COLO668 (cell line): ENCODE measurements at regions not wholly inside any gene's neighbourhood (a gene's known extent, or its start where the extent isn't known, plus 50 kb on each side); places are given as distances from the start of the nearest gene placed in this dataset.

Experiments used
- DNase-seq: peaks from one replicate; lab custom pipeline; 2025; ENCODE audit not compliant: unreplicated experiment; lab: John Stamatoyannopoulos, UW

DNA sequence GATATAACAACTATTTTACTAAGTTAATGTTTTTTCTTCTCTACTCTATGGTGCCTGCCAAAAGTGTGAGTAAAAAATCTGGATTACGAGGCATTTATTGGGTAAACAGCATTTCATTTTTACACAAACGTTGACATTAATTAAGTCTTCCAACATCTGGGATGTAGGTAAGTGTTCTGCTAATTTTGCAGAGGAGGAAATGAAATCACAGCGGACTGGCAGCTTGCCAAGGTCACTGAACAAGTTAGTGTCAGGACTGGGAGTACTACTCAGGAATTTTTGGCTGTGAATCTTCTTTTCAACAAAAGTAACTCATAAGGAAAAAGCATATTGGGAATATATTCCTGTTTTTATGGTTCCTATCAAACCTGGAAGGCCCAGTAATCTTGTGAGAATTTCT, 612.1 kb upstream of the FZD8 start:
- no peak for DNase-seq

DNA sequence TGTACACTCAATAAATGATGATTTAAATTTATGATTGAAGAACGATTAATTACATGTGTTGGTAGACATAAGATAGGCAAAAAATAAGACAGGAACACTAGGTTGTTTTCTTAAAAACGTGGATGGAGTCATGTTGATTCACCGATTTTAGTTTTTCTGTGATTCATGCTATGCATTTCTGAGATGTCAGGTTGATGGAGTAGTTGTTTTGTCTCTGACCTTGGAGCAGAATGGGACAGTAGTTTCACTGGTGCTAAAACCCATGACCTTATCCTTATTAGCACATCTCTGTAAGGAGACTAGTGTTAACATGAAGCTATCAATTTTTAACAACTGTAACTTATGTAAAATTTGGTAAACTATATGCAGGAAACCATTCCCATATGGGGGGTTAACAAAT, 611.6 kb upstream of the FZD8 start:
- DNase-seq = no peak

- DNase-seq = no peak
These were observed 609.0 kb upstream of the FZD8 start for GRCh38 chr10:36251068-36251467.

DNA sequence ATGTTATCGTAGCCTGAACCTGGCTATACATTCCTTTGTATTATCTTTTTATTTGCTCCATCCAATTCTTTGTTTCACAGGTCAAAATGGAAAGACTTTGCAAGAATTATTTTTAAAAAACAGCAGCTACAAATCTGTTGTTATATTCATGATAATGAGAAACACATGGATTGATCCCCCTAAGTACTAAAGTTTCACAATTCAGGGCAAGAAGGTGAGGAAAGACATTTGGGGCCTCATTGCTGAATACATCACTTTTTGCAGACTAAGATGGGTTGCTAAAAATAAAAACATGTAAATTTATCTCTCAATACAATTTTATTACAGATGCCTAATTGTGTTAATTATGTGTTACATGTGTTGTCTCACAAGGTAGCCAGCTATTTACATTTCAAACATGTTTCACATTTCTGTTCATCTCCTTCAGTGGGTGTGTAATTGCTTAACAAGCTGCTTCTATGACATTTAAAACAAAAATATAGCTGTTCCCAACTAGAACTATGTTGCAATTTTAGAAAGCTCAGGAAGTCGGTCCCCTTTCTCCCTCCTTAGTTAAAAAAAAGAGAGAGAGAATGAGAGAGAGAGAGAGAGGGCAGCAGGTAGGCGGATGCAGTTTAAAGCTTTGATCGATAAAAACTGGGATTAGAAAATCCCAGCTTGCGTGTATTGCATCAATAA, 606.3 kb upstream of the FZD8 start:
- no peak for DNase-seq

DNA sequence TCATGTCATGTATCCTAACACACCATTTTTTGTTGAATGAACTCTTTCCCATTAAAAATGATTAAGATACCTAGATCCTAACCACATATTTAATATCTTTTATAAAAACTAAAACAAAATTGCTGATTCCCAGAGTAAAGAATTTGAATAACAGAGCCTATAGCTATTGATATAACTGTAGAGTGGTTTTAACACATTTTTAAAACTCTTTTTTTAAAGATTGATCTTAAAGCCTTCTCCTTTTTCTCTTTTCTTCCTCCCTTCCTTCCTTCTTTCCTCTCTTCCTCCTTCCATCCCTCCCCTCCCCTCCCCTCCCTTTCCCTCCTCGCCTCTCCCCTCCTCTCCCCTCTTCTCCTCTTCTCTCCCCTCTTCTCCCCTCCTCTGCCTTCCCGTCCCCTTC, 605.4 kb upstream of the FZD8 start:
- no peak for DNase-seq

DNA sequence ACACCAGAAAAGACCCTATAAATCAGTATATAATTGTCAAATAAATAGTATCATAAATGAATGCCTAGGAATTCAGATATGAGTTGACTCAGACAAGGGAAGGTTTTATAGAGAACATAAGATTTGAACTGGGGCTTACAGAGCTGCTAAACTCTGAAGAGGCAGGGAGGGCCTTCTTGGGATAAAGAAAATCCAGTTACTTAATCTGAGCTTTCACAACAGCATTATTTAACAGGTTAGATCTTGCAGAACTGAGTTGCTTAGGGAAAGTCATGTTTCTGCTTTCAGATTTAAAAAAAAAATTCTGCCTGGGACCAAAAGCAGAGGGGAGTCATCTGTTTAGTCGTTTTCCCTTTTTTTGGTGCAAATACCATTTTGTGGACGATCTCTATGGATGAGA, 594.8 kb upstream of the FZD8 start:
- no peak for DNase-seq

GRCh38 chr10:36236341-36236740, 594.2 kb upstream of the FZD8 start:
- no peak for DNase-seq

- DNase-seq = no peak
These were observed 590.8 kb upstream of the FZD8 start for GRCh38 chr10:36232935-36233334.

DNA sequence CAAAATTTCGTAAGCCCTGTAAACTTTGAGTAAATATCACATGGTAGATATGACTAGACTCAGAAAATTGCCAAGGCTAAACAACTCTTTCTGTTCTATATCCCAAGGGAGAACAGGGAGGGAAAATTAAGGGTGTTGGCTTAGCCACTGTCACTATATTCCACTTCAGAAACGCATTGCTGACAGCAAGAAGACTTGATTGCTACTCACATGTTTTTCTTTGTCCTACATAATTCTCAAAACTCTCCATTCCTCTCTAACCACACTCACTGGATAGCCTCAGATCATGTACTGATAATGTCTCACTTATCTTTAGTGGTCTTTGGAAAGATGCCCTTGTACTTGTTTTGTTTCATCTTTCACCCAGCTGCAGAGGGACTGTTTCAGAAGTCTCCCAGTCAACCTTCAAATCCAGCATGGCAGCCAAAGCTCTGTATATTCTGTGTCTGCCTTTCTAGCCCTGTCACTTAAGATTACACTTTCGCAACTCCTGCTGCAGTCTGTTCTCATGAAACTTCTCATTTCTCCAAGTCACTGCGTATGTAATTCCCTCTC, 582.4 kb upstream of the FZD8 start:
- DNase-seq = no peak

- DNase-seq = no peak
These were observed 579.0 kb upstream of the FZD8 start for GRCh38 chr10:36221101-36221500.

- DNase-seq = no peak
These were observed 578.1 kb upstream of the FZD8 start for GRCh38 chr10:36220151-36220550.

GRCh38 chr10:36211856-36212255, 569.8 kb upstream of the FZD8 start:
- DNase-seq = no peak

GRCh38 chr10:36209480-36209879, 567.4 kb upstream of the FZD8 start:
- DNase-seq = no peak

DNA sequence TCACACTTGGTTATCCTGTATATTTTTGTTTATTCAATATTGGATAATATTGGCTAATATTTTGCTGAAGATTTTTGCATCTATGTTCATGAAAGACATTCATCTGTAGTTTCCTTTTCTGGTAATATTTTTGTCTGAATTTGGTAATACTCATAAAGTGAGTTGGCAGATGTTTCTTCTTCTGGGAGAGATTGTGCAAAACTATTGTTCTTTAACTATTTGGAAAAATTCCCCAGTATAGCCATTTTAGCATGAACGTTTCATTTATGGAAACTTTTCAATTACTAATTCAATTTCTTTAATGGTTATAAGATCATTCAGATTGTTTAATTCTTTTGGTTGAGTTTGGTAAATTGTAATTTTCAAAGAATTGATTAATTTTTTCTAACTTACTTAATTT, 560.8 kb upstream of the FZD8 start:
- DNase-seq = no peak

DNA sequence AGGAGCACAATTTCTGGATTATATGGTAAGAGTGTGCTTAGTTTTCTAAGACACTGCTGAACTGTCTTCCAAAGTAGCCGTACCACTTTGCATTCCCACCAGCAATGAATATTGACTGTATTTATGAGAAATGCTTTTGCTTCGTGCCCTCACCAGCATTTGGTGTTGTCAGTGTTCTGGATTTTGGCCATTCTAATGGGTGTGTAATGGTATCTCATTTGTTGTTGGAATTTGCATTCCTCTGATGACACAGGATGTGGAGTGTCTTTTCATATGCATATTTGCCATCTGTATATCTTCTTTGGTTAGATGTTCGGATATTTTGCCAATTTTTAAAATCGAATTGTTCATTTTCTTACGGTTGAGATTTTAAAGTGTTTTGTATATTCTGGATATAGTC, 558.5 kb upstream of the FZD8 start:
- no peak for DNase-seq

- DNase-seq = no peak
These were observed 556.2 kb upstream of the FZD8 start for GRCh38 chr10:36198322-36198721.

GRCh38 chr10:36195364-36195763, 553.3 kb upstream of the FZD8 start:
- DNase-seq = no peak

- no peak for DNase-seq
These were observed 552.2 kb upstream of the FZD8 start for GRCh38 chr10:36194276-36194675.

- no peak for DNase-seq
These were observed 548.9 kb upstream of the FZD8 start for GRCh38 chr10:36191009-36191408.

DNA sequence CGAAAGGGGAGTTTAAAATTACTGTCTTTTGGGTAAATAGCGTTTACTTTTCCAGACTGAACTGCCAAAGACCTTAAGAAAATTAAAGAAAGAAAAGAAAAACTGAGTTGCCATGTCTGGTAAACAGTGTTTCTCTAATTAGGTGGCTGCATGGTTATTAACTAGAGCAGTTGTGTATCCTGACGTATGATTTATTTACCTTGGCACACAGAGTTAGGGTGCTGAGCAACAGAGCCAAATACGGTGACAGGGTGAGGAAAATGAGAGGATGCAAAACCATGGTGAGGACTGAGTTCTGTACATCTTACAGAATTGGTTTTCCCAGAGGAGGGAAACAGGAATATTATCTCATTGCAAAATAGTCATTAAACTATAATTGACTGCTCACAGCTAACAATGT, 546.4 kb upstream of the FZD8 start:
- no peak for DNase-seq

- DNase-seq = no peak
These were observed 546.0 kb upstream of the FZD8 start for GRCh38 chr10:36188080-36188453.

GRCh38 chr10:36187380-36188079, 545.4 kb upstream of the FZD8 start:
- no peak for DNase-seq

DNA sequence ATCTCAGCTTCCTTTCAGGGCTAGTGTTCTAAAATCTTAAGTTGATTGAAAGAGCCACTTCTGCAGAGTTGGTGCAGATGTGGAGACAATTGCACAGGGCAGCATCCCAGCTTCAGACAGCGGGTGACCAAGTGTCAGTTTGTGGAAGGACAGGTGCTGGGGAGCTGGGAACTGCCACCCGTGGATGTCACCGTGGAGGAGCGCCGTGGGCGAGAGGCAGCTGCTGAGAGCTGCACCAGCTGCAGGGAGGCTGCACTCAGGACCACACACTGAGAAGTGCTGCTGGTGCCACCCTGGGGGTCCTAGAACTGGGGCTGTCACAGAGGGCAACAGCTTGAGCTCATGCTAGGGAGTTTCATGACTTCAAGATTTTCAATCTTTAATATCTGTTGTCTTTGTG, 543.0 kb upstream of the FZD8 start:
- DNase-seq = no peak
